D721Med (cell line): ENCODE measurements at regions not wholly inside any gene's neighbourhood (a gene's known extent, or its start where the extent isn't known, plus 50 kb on each side); places are given as distances from the start of the nearest gene placed in this dataset.

ENCODE experiments used
- DNase-seq: peaks from one replicate; pipeline ENCODE4 v3.0.0; 2011; ENCODE audit warnings: low spot score; ENCODE audit not compliant: insufficient read length
- FAIRE-seq: peaks from 2 replicates; lab custom pipeline; 2011; peaks lifted over from hg19 to GRCh38; lab: Jason Lieb, UNC
- CTCF ChIP-seq: IDR thresholded peaks from 2 replicates; pipeline ENCODE4 v1.5.1; 2012; ENCODE audit warnings: mild to moderate bottlenecking, control low read depth; ENCODE audit not compliant: insufficient read depth; ENCODE audit errors: missing control alignments

GRCh38 chr10:8894148-8894547, 839.7 kb downstream of the GATA3 start:
- no peak for TF ChIP-seq CTCF
- FAIRE-seq: no peak
- DNase-seq: no peak

- FAIRE-seq: no peak
- TF ChIP-seq CTCF: no peak
- DNase-seq: no peak
These were observed 843.3 kb downstream of the GATA3 start for GRCh38 chr10:8897769-8898168.

- no peak for TF ChIP-seq CTCF
These were observed 844.4 kb downstream of the GATA3 start for GRCh38 chr10:8898745-8899330.

GRCh38 chr10:8902926-8903325, 848.4 kb downstream of the GATA3 start:
- DNase-seq (no peak), FAIRE-seq (no peak)
- no peak for TF ChIP-seq CTCF

More at GRCh38 chr10:8898745-8899330, 844.4 kb downstream of the GATA3 start:
- FAIRE-seq: no peak
- no peak for DNase-seq

GRCh38 chr10:8908013-8908412, 853.5 kb downstream of the GATA3 start:
- TF ChIP-seq CTCF: no peak
- DNase-seq: no peak

GRCh38 chr10:8910314-8910713, 855.8 kb downstream of the GATA3 start:
- FAIRE-seq (no peak), DNase-seq (no peak)
- no peak for TF ChIP-seq CTCF

More at GRCh38 chr10:8908013-8908412, 853.5 kb downstream of the GATA3 start:
- no peak for FAIRE-seq

- FAIRE-seq (no peak), DNase-seq (no peak)
- no peak for TF ChIP-seq CTCF
These were observed 856.5 kb downstream of the GATA3 start for GRCh38 chr10:8911032-8911431.
